WTC11 (cell line): ENCODE measurements at regions not wholly inside any gene's neighbourhood (a gene's known extent, or its start where the extent isn't known, plus 50 kb on each side); places are given as distances from the start of the nearest gene placed in this dataset.

ENCODE experiments used
- ATAC-seq: fragments of 200-7000 bp; cut with Tn5 transposase; 2 replicates; pipeline ENCODE4 v1.10.0; 2021; ENCODE audit warnings: mild to moderate bottlenecking, moderate library complexity
- CTCF ChIA-PET: fragments of 300-600 bp; sonication (Branson Sonifier 250); formaldehyde crosslinking; loops from one replicate; lab custom pipeline; 2021; ENCODE audit warnings: antibody characterized with exemption; lab: Charles Lee
- POLR2A ChIA-PET: fragments of 350-600 bp; sonication (Branson Sonifier 250); formaldehyde crosslinking; loops from one replicate; lab custom pipeline; 2021; ENCODE audit warnings: antibody characterized with exemption; lab: Charles Lee
- DNase-seq: peaks from one replicate; pipeline ENCODE4 v3.0.0; 2021; ENCODE audit warnings: low spot score
- H3K27ac Mint-ChIP-seq: 2 replicates; pipeline ENCODE4 v1.8.0; 2021; ENCODE audit warnings: mixed read lengths
- H3K27me3 Mint-ChIP-seq: 2 replicates; pipeline ENCODE4 v1.8.0; 2021; ENCODE audit warnings: low read depth, mild to moderate bottlenecking, moderate library complexity, mixed read lengths
- H3K36me3 Mint-ChIP-seq: 2 replicates; pipeline ENCODE4 v1.8.0; 2021; ENCODE audit warnings: mixed read lengths
- H3K4me1 Mint-ChIP-seq: 2 replicates; pipeline ENCODE4 v1.8.0; 2022; ENCODE audit warnings: mixed read lengths
- H3K4me3 Mint-ChIP-seq: 2 replicates; pipeline ENCODE4 v1.8.0; 2021; ENCODE audit warnings: mild to moderate bottlenecking, moderate library complexity, mixed read lengths
- H3K9me3 Mint-ChIP-seq: 2 replicates; pipeline ENCODE4 v1.8.0; 2021; ENCODE audit warnings: mixed read lengths
- CREM ChIP-seq: sonication (generic); formaldehyde crosslinking; IDR thresholded peaks from 2 replicates; pipeline ENCODE4 v1.8.1; 2022; ENCODE audit warnings: mild to moderate bottlenecking, missing genetic modification reagents, moderate library complexity
- ESRRA ChIP-seq: sonication (generic); formaldehyde crosslinking; IDR thresholded peaks from 2 replicates; pipeline ENCODE4 v1.8.1; 2022; ENCODE audit warnings: mild to moderate bottlenecking, missing genetic modification reagents, borderline replicate concordance
- FOXP4 ChIP-seq: sonication (generic); formaldehyde crosslinking; IDR thresholded peaks from 2 replicates; pipeline ENCODE4 v1.8.0; 2022; ENCODE audit warnings: mild to moderate bottlenecking, missing genetic modification reagents
- GABPB1 ChIP-seq: sonication (generic); formaldehyde crosslinking; IDR thresholded peaks from 2 replicates; pipeline ENCODE4 v1.8.1; 2023; ENCODE audit warnings: mild to moderate bottlenecking, missing genetic modification reagents
- HMGA2 ChIP-seq: fragments of 250-450 bp; sonication (Bioruptor Pico); IDR thresholded peaks from 2 replicates; pipeline ENCODE4 v1.4.0; 2021; ENCODE audit warnings: mild to moderate bottlenecking, moderate library complexity
- JUN ChIP-seq: sonication (generic); formaldehyde crosslinking; IDR thresholded peaks from 2 replicates; pipeline ENCODE4 v1.8.0; 2023; ENCODE audit warnings: mild to moderate bottlenecking, missing genetic modification reagents
- MXD4 ChIP-seq: fragments of 250-450 bp; sonication (Bioruptor Pico); IDR thresholded peaks from 2 replicates; pipeline ENCODE4 v1.8.0; 2021; ENCODE audit warnings: mild to moderate bottlenecking, moderate library complexity, borderline replicate concordance
- MYBL2 ChIP-seq: sonication (generic); formaldehyde crosslinking; IDR thresholded peaks from 2 replicates; pipeline ENCODE4 v1.8.1; 2023; ENCODE audit warnings: mild to moderate bottlenecking, moderate library complexity, missing genetic modification reagents
- NFE2L1 ChIP-seq: sonication (generic); formaldehyde crosslinking; IDR thresholded peaks from 2 replicates; pipeline ENCODE4 v1.8.1; 2023; ENCODE audit warnings: missing genetic modification reagents
- PRDM15 ChIP-seq: sonication (generic); formaldehyde crosslinking; IDR thresholded peaks from 2 replicates; pipeline ENCODE4 v1.8.0; 2022; ENCODE audit warnings: missing genetic modification reagents
- RORB ChIP-seq: fragments of 250-450 bp; sonication (Bioruptor Pico); IDR thresholded peaks from 2 replicates; pipeline ENCODE4 v1.9.0; 2021; ENCODE audit warnings: mild to moderate bottlenecking
- TEAD4 ChIP-seq: sonication (generic); formaldehyde crosslinking; IDR thresholded peaks from 2 replicates; pipeline ENCODE4 v1.8.0; 2022; ENCODE audit warnings: mild to moderate bottlenecking, missing genetic modification reagents
- TP53 ChIP-seq: sonication (generic); formaldehyde crosslinking; IDR thresholded peaks from 2 replicates; pipeline ENCODE4 v1.8.1; 2023; ENCODE audit warnings: mild to moderate bottlenecking, missing genetic modification reagents
- ZNF138 ChIP-seq: sonication (generic); formaldehyde crosslinking; conservative IDR thresholded peaks from 2 replicates; pipeline ENCODE4 v1.8.1; 2022; ENCODE audit warnings: mild to moderate bottlenecking, moderate library complexity, missing genetic modification reagents
- ZNF512 ChIP-seq: sonication (generic); formaldehyde crosslinking; IDR thresholded peaks from 2 replicates; pipeline ENCODE4 v1.8.1; 2022; ENCODE audit warnings: missing genetic modification reagents, borderline replicate concordance
- ZNF671 ChIP-seq: fragments of 250-450 bp; sonication (Bioruptor Pico); IDR thresholded peaks from 2 replicates; pipeline ENCODE4 v1.8.0; 2021; ENCODE audit warnings: mild to moderate bottlenecking
- TF ChIP-seq, protein P1 (sequence below): sonication (generic); formaldehyde crosslinking; IDR thresholded peaks from 2 replicates; pipeline ENCODE4 v1.8.1; 2023; ENCODE audit warnings: mild to moderate bottlenecking, missing genetic modification reagents, borderline replicate concordance
- TF ChIP-seq, protein P2 (sequence below): sonication (generic); formaldehyde crosslinking; IDR thresholded peaks from 2 replicates; pipeline ENCODE4 v1.8.0; 2022; ENCODE audit warnings: mild to moderate bottlenecking, missing genetic modification reagents
- TF ChIP-seq, protein P3 (sequence below): sonication (generic); formaldehyde crosslinking; IDR thresholded peaks from 2 replicates; pipeline ENCODE4 v1.8.1; 2023; ENCODE audit warnings: mild to moderate bottlenecking, missing genetic modification reagents, moderate library complexity
- TF ChIP-seq, protein P4 (sequence below): fragments of 250-450 bp; sonication (Bioruptor Pico); conservative IDR thresholded peaks from 2 replicates; pipeline ENCODE4 v1.9.0; 2021; ENCODE audit warnings: mild to moderate bottlenecking

DNA sequence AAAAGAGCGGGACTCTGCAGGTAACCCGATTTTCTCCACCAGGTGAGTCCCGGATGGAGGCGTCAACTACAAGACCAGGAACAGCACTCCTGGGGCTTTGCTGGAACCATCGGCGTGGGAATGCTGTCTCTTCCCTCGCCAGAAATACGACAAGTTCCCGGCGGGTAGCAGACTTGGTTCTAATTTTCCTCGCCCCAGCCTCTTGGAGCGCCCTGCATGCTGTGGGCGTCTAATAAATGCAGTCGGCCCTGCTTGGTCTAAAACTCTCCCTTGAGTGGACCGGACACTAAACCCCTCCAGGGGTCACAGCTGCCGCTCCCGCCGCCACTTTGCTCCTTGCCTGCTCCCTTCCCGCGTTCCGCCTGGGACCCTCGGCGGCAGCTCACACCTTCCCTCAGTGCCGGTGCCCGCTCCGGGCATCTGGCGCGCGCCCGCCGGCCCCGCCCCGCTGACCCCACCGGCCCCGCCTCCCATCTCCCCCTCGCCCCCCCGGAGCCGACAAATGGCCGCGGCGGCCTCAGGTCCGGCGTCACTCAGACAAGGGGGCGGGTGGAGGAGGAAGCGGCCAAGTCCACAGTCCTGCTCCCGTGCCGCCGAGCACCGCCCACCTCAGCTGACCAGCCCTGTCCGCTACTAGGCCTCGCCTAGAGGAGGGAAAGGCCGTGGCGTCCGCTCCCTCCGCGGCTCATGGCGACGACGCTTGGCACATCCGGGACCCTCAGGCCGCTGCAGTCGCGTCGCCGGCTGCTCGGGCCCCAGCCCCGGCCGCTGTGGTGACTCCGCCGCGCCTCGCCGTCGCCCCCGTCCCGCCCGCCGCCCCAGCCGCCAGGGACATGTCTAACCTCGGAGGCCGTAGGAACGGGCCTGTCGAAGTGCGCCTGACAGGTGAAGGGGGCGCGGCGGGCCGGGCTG is 65.8 kb downstream of the KPNA2 start:
- H3K4me3 Mint-ChIP-seq = peak overlapping the region; percentile 84
- H3K4me1 Mint-ChIP-seq = peaks cover 13% of the 10 kb centered on the region
- H3K36me3 Mint-ChIP-seq = peaks cover 11% of the 10 kb centered on the region
- ChIA-PET POLR2A (interaction anchor here (0.7 kb wide), 1 partner anchor 356 kb away, joined by 3 read pairs; the partner anchor contains the start of gene WIPI1), CTCF (interaction anchor here (0.9 to 1.0 kb wide), 2 partner anchors 17 to 104 kb away, joined by 3 read pairs; no protein-coding TSS in a partner anchor)
- peaks cover 41% of the 10 kb centered on the region for H3K27me3 Mint-ChIP-seq
- peaks cover 11% of the 10 kb centered on the region for H3K9me3 Mint-ChIP-seq
- no peak overlapping the region for H3K27ac Mint-ChIP-seq
- peak; percentile 94 for DNase-seq
- ATAC-seq = peak; percentile 98
- peak; percentile 96 for TF ChIP-seq NFE2L1
- no peak for TF ChIP-seq RORB
- TF ChIP-seq, protein P1, sequence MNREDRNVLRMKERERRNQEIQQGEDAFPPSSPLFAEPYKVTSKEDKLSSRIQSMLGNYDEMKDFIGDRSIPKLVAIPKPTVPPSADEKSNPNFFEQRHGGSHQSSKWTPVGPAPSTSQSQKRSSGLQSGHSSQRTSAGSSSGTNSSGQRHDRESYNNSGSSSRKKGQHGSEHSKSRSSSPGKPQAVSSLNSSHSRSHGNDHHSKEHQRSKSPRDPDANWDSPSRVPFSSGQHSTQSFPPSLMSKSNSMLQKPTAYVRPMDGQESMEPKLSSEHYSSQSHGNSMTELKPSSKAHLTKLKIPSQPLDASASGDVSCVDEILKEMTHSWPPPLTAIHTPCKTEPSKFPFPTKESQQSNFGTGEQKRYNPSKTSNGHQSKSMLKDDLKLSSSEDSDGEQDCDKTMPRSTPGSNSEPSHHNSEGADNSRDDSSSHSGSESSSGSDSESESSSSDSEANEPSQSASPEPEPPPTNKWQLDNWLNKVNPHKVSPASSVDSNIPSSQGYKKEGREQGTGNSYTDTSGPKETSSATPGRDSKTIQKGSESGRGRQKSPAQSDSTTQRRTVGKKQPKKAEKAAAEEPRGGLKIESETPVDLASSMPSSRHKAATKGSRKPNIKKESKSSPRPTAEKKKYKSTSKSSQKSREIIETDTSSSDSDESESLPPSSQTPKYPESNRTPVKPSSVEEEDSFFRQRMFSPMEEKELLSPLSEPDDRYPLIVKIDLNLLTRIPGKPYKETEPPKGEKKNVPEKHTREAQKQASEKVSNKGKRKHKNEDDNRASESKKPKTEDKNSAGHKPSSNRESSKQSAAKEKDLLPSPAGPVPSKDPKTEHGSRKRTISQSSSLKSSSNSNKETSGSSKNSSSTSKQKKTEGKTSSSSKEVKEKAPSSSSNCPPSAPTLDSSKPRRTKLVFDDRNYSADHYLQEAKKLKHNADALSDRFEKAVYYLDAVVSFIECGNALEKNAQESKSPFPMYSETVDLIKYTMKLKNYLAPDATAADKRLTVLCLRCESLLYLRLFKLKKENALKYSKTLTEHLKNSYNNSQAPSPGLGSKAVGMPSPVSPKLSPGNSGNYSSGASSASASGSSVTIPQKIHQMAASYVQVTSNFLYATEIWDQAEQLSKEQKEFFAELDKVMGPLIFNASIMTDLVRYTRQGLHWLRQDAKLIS (CRISPR knock-in tag) = peak; percentile 9; the same call in 1 of the 2 replicates
- peak; percentile 96 for TF ChIP-seq FOXP4 (CRISPR knock-in tag)
- TF ChIP-seq ZNF138 (CRISPR knock-in tag) = 0 out of 2 replicates have a peak, but pooled peaks have one; percentile 73
- no peak for TF ChIP-seq ZNF671 (CRISPR knock-in tag)
- TF ChIP-seq, protein P2, sequence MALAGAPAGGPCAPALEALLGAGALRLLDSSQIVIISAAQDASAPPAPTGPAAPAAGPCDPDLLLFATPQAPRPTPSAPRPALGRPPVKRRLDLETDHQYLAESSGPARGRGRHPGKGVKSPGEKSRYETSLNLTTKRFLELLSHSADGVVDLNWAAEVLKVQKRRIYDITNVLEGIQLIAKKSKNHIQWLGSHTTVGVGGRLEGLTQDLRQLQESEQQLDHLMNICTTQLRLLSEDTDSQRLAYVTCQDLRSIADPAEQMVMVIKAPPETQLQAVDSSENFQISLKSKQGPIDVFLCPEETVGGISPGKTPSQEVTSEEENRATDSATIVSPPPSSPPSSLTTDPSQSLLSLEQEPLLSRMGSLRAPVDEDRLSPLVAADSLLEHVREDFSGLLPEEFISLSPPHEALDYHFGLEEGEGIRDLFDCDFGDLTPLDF (CRISPR knock-in tag) = no peak
- no peak for TF ChIP-seq HMGA2 (CRISPR knock-in tag)
- peak; percentile 92; the same call in 1 of the 2 replicates for TF ChIP-seq TP53 (CRISPR knock-in tag)
- TF ChIP-seq, protein P3, sequence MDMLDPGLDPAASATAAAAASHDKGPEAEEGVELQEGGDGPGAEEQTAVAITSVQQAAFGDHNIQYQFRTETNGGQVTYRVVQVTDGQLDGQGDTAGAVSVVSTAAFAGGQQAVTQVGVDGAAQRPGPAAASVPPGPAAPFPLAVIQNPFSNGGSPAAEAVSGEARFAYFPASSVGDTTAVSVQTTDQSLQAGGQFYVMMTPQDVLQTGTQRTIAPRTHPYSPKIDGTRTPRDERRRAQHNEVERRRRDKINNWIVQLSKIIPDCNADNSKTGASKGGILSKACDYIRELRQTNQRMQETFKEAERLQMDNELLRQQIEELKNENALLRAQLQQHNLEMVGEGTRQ (CRISPR knock-in tag) = peak; percentile 83
- TF ChIP-seq MXD4 (CRISPR knock-in tag) = no peak
- TF ChIP-seq JUN (CRISPR knock-in tag) = peak; percentile 60; the same call in 1 of the 2 replicates
- peak; percentile 74 for TF ChIP-seq CREM (CRISPR knock-in tag)
- peak; percentile 92 for TF ChIP-seq MYBL2 (CRISPR knock-in tag)
- peak; percentile 38; the same call in 1 of the 2 replicates for TF ChIP-seq PRDM15 (CRISPR knock-in tag)
- TF ChIP-seq ESRRA (CRISPR knock-in tag) = 0 out of 2 replicates have a peak, but pooled peaks have one; percentile 22
- 0 out of 2 replicates have a peak, but pooled peaks have one; percentile 33 for TF ChIP-seq TEAD4 (CRISPR knock-in tag)
- peak; percentile 80 for TF ChIP-seq GABPB1
- 0 out of 2 replicates have a peak, but pooled peaks have one; percentile 32 for TF ChIP-seq ZNF512 (CRISPR knock-in tag)
- TF ChIP-seq, protein P4, sequence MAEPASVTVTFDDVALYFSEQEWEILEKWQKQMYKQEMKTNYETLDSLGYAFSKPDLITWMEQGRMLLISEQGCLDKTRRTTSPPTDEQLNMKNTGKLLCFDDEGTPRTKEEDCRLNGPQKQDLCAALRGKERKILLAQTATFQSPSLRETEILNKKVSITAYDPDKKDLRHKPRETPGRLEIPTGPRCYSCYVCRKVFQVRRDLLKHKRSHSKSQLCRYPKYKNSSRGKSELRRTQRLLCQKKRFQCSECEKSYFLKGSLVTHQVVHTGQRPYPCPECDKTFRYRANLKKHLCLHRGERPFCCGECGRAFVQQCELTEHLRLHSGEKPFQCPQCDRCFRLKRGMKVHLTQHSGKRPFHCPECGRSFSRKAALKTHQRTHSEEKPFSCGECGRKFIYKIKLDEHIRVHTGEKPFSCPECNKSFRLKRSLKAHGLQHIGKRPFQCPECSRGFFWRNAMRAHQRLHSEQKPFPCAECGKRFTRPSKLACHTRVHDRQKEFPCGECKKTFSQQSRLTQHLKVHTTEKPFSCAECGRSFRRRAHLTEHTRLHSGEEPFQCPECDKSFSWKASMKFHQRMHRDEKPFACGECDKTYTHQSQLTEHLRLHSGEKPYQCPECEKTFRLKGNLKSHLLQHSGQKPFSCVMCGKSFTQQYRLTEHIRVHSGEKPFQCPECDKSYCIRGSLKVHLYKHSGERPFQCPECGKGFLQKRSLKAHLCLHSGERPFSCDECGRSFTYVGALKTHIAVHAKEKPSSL (CRISPR knock-in tag) = no peak
